ENCODE measurements at regions not wholly inside any gene's neighbourhood (a gene's known extent, or its start where the extent isn't known, plus 50 kb on each side); places are given as distances from the start of the nearest gene placed in this dataset.

- Mint-ChIP-seq H3K9me3 (peaks cover 26% of the 10 kb centered on the region), H3K36me3 (ENCODE audit: low read depth) (no peaks in the 10 kb centered on the region), H3K4me1 (ENCODE audit: low read depth) (no peaks in the 10 kb centered on the region), H3K27me3 (ENCODE audit: insufficient read depth) (no peaks in the 10 kb centered on the region), H3K27ac (no peak overlapping the region), H3K4me3 (no peak overlapping the region)
- DNase-seq: no peak
- no peak for TF ChIP-seq CTCF (IDR thresholded peaks at IDR 0.05)
These were observed 463.8 kb downstream of the DSC3 start for GRCh38 chr18:30578707-30579106.

GRCh38 chr18:30572214-30572613 lies 470.3 kb downstream of the DSC3 start:
- H3K9me3 Mint-ChIP-seq: peaks cover 36% of the 10 kb centered on the region
- no peak overlapping the region for H3K27ac Mint-ChIP-seq
- H3K4me3 Mint-ChIP-seq: no peak overlapping the region
- H3K4me1 Mint-ChIP-seq (ENCODE audit: low read depth): no peaks in the 10 kb centered on the region
- no peak for DNase-seq
- TF ChIP-seq CTCF (IDR thresholded peaks at IDR 0.05): no peak
- H3K27me3 Mint-ChIP-seq (ENCODE audit: insufficient read depth): no peaks in the 10 kb centered on the region
- no peaks in the 10 kb centered on the region for H3K36me3 Mint-ChIP-seq (ENCODE audit: low read depth)

GRCh38 chr18:30568333-30568732 lies 474.2 kb downstream of the DSC3 start:
- H3K4me1 Mint-ChIP-seq (ENCODE audit: low read depth): no peaks in the 10 kb centered on the region
- peaks cover 46% of the 10 kb centered on the region for H3K9me3 Mint-ChIP-seq
- no peak overlapping the region for H3K27ac Mint-ChIP-seq
- no peak for DNase-seq
- H3K36me3 Mint-ChIP-seq (ENCODE audit: low read depth): no peaks in the 10 kb centered on the region
- no peaks in the 10 kb centered on the region for H3K27me3 Mint-ChIP-seq (ENCODE audit: insufficient read depth)
- H3K4me3 Mint-ChIP-seq: no peak overlapping the region
- TF ChIP-seq CTCF (IDR thresholded peaks at IDR 0.05): no peak

GRCh38 chr18:30566877-30567276 lies 475.7 kb downstream of the DSC3 start:
- Mint-ChIP-seq H3K4me1 (ENCODE audit: low read depth) (no peaks in the 10 kb centered on the region), H3K36me3 (ENCODE audit: low read depth) (no peaks in the 10 kb centered on the region), H3K27ac (no peak overlapping the region), H3K4me3 (no peak overlapping the region), H3K9me3 (peaks cover 40% of the 10 kb centered on the region), H3K27me3 (ENCODE audit: insufficient read depth) (no peaks in the 10 kb centered on the region)
- TF ChIP-seq CTCF (IDR thresholded peaks at IDR 0.05): no peak
- DNase-seq: no peak

- Mint-ChIP-seq H3K4me1 (ENCODE audit: low read depth) (no peaks in the 10 kb centered on the region), H3K36me3 (ENCODE audit: low read depth) (no peaks in the 10 kb centered on the region), H3K4me3 (no peak overlapping the region), H3K9me3 (peaks cover 31% of the 10 kb centered on the region; the same call in 1 of the 2 replicates), H3K27ac (no peak overlapping the region), H3K27me3 (ENCODE audit: insufficient read depth) (no peaks in the 10 kb centered on the region)
- DNase-seq: no peak
- TF ChIP-seq CTCF (IDR thresholded peaks at IDR 0.05): no peak
These were observed 480.3 kb downstream of the DSC3 start for GRCh38 chr18:30562231-30562630.

- no peak for TF ChIP-seq CTCF (IDR thresholded peaks at IDR 0.05)
- peaks cover 31% of the 10 kb centered on the region for H3K9me3 Mint-ChIP-seq
- H3K4me3 Mint-ChIP-seq: no peak overlapping the region
- DNase-seq: no peak
- H3K27me3 Mint-ChIP-seq (ENCODE audit: insufficient read depth): no peaks in the 10 kb centered on the region
- no peaks in the 10 kb centered on the region for H3K4me1 Mint-ChIP-seq (ENCODE audit: low read depth)
- H3K27ac Mint-ChIP-seq: no peak overlapping the region
- no peaks in the 10 kb centered on the region for H3K36me3 Mint-ChIP-seq (ENCODE audit: low read depth)
These were observed 486.4 kb downstream of the DSC3 start for GRCh38 chr18:30556112-30556511.

All from HFFc6 (cell line).